ENCODE measurements at regions not wholly inside any gene's neighbourhood (a gene's known extent, or its start where the extent isn't known, plus 50 kb on each side); places are given as distances from the start of the nearest gene placed in this dataset.

DNA sequence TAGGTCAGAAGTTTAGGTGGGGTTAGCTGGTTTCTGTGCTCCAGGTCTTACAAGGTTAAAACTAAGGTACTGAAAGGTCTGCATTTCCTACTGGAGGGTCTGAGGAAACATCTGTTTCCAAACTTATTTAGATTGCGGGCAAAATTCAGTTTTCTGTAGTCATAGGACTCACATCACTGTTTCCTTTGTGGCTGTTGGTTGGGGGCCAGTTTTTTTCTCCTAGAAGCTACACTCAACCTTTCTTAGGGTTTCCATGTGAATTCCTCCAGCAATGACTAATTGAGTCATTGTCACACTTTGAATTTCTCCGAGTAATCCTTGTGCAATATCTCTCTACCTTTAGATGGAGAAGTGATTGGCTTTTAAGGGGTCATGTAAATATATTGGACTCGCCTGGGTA, 773.4 kb upstream of the SLITRK1 start (continued):
- TF ChIP-seq, protein P1, sequence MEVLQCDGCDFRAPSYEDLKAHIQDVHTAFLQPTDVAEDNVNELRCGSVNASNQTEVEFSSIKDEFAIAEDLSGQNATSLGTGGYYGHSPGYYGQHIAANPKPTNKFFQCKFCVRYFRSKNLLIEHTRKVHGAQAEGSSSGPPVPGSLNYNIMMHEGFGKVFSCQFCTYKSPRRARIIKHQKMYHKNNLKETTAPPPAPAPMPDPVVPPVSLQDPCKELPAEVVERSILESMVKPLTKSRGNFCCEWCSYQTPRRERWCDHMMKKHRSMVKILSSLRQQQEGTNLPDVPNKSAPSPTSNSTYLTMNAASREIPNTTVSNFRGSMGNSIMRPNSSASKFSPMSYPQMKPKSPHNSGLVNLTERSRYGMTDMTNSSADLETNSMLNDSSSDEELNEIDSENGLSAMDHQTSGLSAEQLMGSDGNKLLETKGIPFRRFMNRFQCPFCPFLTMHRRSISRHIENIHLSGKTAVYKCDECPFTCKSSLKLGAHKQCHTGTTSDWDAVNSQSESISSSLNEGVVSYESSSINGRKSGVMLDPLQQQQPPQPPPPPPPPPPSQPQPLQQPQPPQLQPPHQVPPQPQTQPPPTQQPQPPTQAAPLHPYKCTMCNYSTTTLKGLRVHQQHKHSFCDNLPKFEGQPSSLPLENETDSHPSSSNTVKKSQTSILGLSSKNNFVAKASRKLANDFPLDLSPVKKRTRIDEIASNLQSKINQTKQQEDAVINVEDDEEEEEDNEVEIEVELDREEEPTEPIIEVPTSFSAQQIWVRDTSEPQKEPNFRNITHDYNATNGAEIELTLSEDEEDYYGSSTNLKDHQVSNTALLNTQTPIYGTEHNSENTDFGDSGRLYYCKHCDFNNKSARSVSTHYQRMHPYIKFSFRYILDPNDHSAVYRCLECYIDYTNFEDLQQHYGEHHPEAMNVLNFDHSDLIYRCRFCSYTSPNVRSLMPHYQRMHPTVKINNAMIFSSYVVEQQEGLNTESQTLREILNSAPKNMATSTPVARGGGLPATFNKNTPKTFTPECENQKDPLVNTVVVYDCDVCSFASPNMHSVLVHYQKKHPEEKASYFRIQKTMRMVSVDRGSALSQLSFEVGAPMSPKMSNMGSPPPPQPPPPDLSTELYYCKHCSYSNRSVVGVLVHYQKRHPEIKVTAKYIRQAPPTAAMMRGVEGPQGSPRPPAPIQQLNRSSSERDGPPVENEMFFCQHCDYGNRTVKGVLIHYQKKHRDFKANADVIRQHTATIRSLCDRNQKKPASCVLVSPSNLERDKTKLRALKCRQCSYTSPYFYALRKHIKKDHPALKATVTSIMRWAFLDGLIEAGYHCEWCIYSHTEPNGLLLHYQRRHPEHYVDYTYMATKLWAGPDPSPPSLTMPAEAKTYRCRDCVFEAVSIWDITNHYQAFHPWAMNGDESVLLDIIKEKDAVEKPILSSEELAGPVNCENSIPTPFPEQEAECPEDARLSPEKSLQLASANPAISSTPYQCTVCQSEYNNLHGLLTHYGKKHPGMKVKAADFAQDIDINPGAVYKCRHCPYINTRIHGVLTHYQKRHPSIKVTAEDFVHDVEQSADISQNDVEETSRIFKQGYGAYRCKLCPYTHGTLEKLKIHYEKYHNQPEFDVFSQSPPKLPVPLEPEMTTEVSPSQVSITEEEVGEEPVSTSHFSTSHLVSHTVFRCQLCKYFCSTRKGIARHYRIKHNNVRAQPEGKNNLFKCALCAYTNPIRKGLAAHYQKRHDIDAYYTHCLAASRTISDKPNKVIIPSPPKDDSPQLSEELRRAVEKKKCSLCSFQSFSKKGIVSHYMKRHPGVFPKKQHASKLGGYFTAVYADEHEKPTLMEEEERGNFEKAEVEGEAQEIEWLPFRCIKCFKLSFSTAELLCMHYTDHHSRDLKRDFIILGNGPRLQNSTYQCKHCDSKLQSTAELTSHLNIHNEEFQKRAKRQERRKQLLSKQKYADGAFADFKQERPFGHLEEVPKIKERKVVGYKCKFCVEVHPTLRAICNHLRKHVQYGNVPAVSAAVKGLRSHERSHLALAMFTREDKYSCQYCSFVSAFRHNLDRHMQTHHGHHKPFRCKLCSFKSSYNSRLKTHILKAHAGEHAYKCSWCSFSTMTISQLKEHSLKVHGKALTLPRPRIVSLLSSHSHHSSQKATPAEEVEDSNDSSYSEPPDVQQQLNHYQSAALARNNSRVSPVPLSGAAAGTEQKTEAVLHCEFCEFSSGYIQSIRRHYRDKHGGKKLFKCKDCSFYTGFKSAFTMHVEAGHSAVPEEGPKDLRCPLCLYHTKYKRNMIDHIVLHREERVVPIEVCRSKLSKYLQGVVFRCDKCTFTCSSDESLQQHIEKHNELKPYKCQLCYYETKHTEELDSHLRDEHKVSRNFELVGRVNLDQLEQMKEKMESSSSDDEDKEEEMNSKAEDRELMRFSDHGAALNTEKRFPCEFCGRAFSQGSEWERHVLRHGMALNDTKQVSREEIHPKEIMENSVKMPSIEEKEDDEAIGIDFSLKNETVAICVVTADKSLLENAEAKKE (CRISPR knock-in tag; IDR thresholded peaks at IDR 0.05), result no peak

DNA sequence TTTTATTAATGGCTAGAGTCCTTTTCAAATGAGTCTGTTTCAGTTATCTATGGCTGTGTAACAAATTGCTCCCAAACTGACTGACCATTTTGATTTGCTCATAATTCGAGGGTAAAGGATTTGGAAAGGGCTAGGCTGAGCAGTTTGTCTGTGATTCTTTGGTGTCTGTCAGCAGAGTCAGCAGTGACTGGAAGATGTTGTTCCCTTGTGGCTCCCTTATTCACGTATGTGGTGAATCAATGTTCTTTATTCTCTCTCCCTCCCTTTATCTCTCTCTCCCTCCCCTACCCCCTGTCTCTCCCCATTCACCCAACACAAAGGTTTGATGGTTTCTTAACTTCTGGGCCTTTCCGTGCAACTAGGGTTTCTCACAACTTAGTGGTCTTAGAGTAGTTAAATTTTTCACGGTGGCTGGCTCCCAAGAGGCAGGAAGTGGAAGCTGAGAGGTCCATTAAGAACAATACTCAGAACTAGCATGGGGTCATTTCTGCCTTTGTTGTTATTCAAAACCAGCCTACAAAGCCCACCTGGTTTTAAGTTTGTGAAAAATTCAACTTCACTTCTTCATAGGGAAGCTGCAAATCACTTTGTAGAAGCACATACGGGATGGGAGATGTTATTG, 772.5 kb upstream of the SLITRK1 start:
- peak overlapping the region; percentile 34 for H3K4me2 ChIP-seq
- DNase-seq (ENCODE audit: low spot score), result peak; percentile 92
- H3K4me1 Mint-ChIP-seq, result peaks cover 31% of the 10 kb centered on the region
- TF ChIP-seq STAT1 (IDR thresholded peaks at IDR 0.05; ENCODE audit: unreplicated experiment) (no peak), JUNB (IDR thresholded peaks at IDR 0.05; ENCODE audit: unreplicated experiment) (no peak), ZNF331 (CRISPR knock-in tag; IDR thresholded peaks at IDR 0.05; ENCODE audit: low read depth) (peak; percentile 37; the same call in 1 of the 2 replicates), NANOG (IDR thresholded peaks at IDR 0.05; ENCODE audit: borderline replicate concordance) (peak; percentile 98), ZNF114 (CRISPR knock-in tag; IDR thresholded peaks at IDR 0.05) (peak; percentile 93), ETS1 (IDR thresholded peaks at IDR 0.05) (peak; percentile 79), CREB1 (CRISPR knock-in tag; IDR thresholded peaks at IDR 0.05; ENCODE audit: low read depth) (peak; percentile 55)
- TF ChIP-seq, protein P1 (CRISPR knock-in tag; IDR thresholded peaks at IDR 0.05), result peak; percentile 93

More for the DNA sequence above, 772.5 kb upstream of the SLITRK1 start:
- Mint-ChIP-seq H3K9me3 (peaks cover 37% of the 10 kb centered on the region), H3K4me3 (peak overlapping the region; percentile 18; the same call in 1 of the 3 replicates), H3K27me3 (ENCODE audit: insufficient read depth, low read depth, poor library complexity) (no peaks in the 10 kb centered on the region), H3K36me3 (ENCODE audit: low read depth) (peaks cover 48% of the 10 kb centered on the region), H3K27ac (peak overlapping the region; percentile 96)
- Histone ChIP-seq H3K36me3 (ENCODE audit: insufficient read depth) (no peaks in the 10 kb centered on the region), H3K27me3 (ENCODE audit: insufficient read depth) (no peaks in the 10 kb centered on the region), H3K4me1 (ENCODE audit: insufficient read depth) (peaks cover 18% of the 10 kb centered on the region), H3K79me2 (replicated peaks; ENCODE audit: insufficient read depth) (no peaks in the 10 kb centered on the region), H4K20me1 (replicated peaks; ENCODE audit: insufficient read depth) (no peaks in the 10 kb centered on the region), H2AFZ (no peak overlapping the region), H3K27ac (ENCODE audit: low read depth) (peak overlapping the region; percentile 94), H3K4me3 (no peak overlapping the region; the same call in 1 of the 2 replicates), H3K9me2 (ENCODE audit: insufficient read depth) (peaks cover 5% of the 10 kb centered on the region; the same call in 1 of the 2 replicates), H3F3A (replicated peaks; ENCODE audit: low read depth) (peaks cover 6% of the 10 kb centered on the region; the same call in 1 of the 2 replicates)
- ATAC-seq, result peak; percentile 97
